ENCODE measurements at regions not wholly inside any gene's neighbourhood (a gene's known extent, or its start where the extent isn't known, plus 50 kb on each side); places are given as distances from the start of the nearest gene placed in this dataset.

GRCh38 chr5:93107805-93108520 is 473.1 kb downstream of the NR2F1-AS1 start:
- TF ChIP-seq CTCF (conservative IDR thresholded peaks at IDR 0.05; ENCODE audit: low read length) = no peak
- no peak for TF ChIP-seq EZH2phosphoT487 (IDR thresholded peaks at IDR 0.05; ENCODE audit: borderline replicate concordance, low read depth, low read length)

Data from OCI-LY7 (cell line).